ENCODE measurements at regions not wholly inside any gene's neighbourhood (a gene's known extent, or its start where the extent isn't known, plus 50 kb on each side); places are given as distances from the start of the nearest gene placed in this dataset.

- no peak for DNase-seq (ENCODE audit: low read depth in 2 of 2)
Observed at GRCh38 chr3:30069056-30069455, 537.3 kb upstream of the TGFBR2 start.

DNA sequence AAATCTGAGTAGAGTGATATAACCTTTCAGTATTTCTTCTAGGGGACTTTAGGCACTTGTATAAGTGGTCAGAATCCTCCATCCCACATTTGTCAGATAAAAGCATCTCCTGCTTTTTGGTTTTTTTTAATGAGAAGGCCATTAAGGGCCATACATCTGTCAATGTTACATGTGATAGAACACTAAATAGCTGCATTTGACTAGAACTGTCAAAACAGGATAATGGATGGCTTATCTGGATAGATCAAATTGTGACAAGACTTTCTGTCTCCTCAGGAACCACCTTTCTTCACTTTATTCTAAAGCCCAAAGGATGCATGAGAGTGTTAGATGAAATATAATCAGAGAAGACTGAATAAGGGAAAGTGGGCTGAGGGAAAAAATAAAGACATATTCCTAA lies 533.4 kb upstream of the TGFBR2 start:
- DNase-seq (ENCODE audit: low read depth in 2 of 2) = no peak

DNA sequence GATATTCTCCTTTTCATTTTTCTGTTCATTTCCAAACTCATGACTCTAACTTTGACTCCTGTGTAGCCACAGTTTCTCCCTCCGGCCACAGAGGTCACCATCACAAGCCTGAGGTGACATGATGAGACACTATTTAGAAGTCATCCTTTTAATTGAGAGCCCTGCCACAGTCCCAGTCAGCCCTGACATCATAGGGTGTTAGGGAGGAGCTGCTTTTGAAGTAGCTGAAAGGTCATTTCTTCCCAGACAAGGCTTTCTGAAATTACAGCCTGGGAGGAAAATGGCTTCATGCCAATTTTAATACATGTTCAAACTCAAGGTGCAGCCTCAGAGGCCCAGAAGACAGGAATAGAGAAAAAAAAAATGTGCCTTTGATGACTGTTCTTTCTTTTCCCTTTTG lies 532.8 kb upstream of the TGFBR2 start:
- no peak for DNase-seq (ENCODE audit: low read depth in 2 of 2)

GRCh38 chr3:30075514-30075913 lies 530.9 kb upstream of the TGFBR2 start:
- no peak for DNase-seq (ENCODE audit: low read depth in 2 of 2)

GRCh38 chr3:30076899-30077298 lies 529.5 kb upstream of the TGFBR2 start:
- DNase-seq (ENCODE audit: low read depth in 2 of 2) = no peak

DNA sequence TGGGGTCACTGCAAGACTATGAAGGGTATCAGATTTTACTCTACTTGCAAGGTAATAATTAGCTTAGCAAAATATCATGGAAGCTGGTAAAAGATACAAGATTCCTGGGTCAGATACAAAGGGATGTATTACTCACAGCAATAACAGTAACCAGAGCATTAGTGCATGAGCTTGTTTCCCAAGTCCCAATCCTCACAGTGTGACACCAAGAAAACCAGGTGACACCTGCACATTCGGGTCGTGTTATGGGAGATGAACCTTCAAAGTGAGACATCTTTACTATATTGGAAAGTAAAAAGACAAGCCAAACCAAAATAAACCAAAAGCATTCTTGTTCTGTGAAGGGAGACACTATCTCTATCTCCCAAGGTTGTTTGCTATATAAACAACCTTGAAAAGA lies 528.7 kb upstream of the TGFBR2 start:
- DNase-seq (ENCODE audit: low read depth in 2 of 2) = no peak

- no peak for DNase-seq (ENCODE audit: low read depth in 2 of 2)
Observed at GRCh38 chr3:30078736-30079135, 527.7 kb upstream of the TGFBR2 start.

DNA sequence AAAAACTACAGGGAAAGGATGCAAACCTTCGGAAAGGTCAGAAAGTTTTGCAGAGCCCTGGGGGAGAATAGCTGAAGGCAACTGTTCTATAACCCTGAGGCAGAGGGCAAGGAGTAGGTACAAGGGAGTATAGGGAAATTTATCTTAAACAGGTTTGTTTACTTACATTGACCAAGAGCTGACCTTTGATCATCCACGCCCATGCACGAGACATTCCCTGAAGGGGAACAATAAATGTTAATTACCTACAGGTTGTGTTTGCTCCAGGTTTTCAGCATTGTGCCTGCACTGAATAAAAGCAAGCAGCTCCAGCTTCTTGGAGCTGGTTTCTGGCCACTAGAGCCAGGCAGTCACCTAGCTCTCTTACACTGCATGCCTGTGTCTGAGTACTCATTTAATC lies 524.5 kb upstream of the TGFBR2 start:
- DNase-seq (ENCODE audit: low read depth in 2 of 2) = no peak

- DNase-seq (ENCODE audit: low read depth in 2 of 2) = no peak
Observed at GRCh38 chr3:30082652-30083051, 523.7 kb upstream of the TGFBR2 start.

DNA sequence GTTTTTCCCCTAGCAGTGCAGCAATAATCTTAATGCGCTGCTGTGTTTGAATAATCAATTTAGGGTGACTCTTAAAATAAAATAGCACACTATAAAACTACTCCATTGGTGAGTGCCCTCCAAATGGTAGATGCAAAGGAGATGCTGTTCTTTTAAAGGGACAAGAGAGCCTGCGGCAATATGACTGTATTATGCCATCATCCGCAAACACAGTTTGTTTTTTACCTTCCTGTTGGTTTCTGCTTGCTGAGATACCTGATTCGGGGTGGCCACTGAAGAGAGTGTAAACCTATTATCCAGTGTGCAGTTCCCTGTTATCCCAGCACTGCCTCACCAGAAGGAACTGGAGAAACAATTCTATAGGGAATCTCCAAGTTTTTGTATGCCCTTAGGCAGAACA lies 523.1 kb upstream of the TGFBR2 start:
- no peak for DNase-seq (ENCODE audit: low read depth in 2 of 2)

GRCh38 chr3:30084316-30084715 lies 522.1 kb upstream of the TGFBR2 start:
- no peak for DNase-seq (ENCODE audit: low read depth in 2 of 2)

GRCh38 chr3:30084971-30085403 lies 521.4 kb upstream of the TGFBR2 start:
- DNase-seq (ENCODE audit: low read depth in 2 of 2) = no peak

DNA sequence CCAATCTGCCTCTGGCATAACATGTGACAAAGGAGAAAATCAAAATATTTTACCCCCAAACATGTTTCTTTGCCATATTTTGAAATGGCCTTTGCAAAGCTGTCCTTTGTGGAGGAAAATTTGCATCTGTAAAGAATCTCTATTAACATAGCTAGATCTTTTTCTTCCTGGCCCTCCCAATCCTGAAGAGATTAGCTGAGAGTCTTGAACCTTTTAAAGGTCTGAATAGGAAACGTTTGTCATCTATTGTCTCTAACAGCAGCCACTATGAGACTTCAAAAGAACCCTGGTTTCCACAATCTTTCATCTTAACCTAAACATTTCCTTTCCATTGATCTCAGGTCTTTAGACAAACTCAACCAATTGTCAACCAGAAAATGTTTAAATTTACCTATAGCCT lies 520.9 kb upstream of the TGFBR2 start:
- no peak for DNase-seq (ENCODE audit: low read depth in 2 of 2)

GRCh38 chr3:30091686-30092085 lies 514.7 kb upstream of the TGFBR2 start:
- no peak for DNase-seq (ENCODE audit: low read depth in 2 of 2)

DNA sequence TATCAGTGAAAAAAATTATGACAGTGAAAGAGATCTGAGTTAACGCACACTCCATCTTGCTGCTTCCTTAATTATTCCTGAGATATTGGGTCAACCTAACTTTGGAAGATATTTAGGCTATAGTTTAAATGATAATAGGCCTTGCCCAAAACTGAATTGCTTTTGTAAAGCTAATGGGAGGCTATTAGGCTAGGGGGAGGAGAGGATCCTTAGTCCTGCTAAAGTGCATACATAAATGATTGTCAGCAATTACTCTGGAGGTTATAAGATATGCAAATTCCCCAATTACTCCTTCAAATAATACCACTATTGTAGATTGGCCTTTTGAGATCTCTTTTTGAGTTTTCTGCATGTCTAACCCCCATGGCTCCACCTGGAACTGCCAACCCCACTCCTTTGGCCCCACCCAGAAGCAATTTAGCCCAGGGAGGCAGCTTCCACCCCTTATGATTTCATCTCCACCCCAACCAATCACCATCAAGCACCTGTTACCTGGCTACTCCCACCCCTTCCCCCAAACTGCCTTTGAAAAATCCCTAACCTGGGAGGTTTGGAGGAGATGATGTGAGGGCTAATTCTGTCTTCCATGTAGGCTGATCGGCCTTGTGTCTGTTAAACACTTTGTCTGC lies 509.3 kb upstream of the TGFBR2 start:
- DNase-seq (ENCODE audit: low read depth in 2 of 2) = no peak

- no peak for DNase-seq (ENCODE audit: low read depth in 2 of 2)
Observed at GRCh38 chr3:30098243-30098642, 508.2 kb upstream of the TGFBR2 start.

DNA sequence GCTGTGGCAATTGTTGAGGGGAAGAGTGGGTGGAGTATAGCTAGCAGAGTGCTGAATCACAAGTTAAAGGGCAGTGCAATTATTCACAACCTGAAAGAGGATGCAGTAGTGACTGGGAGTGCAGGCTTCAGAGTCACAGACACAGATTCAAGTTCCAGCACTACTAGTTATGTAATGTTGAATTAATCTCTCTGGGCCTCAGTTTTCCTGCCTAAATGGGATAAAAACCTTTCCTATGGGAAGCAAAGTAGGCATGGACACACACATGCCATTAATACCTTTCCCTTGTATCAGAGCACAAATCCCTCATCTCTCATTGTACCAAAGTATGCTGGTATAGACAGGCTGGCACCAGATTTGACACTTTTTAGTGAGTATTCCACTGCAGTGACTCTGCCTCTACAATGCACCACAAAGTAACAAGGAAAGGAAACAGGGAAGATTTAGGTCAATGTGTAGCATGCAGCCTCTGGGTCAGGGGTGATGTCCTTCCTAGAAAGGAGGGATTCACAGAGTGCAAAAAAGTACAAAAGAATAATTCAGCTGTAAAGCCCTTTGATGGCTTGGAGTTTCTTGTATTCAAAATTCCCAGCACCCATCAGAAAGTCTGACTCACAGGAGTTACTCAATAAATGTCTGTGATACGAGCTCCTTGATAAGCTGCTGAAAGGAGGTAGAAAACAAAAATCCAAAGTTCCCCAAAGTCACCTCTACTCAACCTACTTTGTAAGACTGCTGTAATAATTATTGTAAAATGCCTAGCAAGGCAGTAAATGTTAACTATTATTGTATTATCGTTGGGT lies 507.5 kb upstream of the TGFBR2 start:
- no peak for DNase-seq (ENCODE audit: low read depth in 2 of 2)

- DNase-seq (ENCODE audit: low read depth in 2 of 2) = no peak
Observed at GRCh38 chr3:30102356-30102755, 504.0 kb upstream of the TGFBR2 start.

DNA sequence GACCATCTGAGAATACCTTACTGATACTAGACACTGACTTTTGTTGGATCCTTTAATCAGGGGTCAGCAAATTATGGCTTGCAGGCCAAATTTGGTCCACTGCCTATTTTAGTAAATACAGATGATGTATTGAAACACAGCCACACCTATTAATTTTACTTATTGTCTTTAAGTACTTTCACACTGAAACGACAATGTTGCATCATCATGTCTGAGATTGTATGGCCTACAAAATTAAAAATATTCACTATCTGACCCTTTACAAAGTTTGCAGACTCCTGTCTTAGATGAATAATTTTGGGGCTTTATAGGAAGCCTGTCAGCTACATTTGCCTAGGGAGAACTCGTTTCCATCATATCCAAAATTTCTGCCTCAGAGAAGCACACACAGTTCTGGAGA lies 503.2 kb upstream of the TGFBR2 start:
- no peak for DNase-seq (ENCODE audit: low read depth in 2 of 2)

- no peak for DNase-seq (ENCODE audit: low read depth in 2 of 2)
Observed at GRCh38 chr3:30107531-30107930, 498.9 kb upstream of the TGFBR2 start.

DNA sequence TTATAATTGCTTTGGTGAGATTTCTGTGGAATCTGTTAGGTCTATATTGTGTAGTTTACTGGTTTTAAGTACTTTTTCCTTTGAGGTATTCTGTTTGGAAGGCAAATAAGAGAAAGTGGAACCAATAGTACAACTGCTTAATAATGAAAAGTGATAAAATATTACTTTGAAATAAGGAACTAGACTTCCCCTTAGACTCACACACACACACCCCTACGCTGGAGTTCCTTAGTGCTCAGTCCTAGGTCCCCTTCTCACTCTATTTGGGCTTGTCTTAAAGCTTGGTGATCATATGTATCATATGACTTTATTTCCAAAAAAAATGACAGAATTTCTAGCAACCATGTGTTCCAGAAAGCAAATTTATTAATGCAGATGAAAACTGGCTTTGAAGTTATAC lies 494.0 kb upstream of the TGFBR2 start:
- DNase-seq (ENCODE audit: low read depth in 2 of 2) = no peak

DNA sequence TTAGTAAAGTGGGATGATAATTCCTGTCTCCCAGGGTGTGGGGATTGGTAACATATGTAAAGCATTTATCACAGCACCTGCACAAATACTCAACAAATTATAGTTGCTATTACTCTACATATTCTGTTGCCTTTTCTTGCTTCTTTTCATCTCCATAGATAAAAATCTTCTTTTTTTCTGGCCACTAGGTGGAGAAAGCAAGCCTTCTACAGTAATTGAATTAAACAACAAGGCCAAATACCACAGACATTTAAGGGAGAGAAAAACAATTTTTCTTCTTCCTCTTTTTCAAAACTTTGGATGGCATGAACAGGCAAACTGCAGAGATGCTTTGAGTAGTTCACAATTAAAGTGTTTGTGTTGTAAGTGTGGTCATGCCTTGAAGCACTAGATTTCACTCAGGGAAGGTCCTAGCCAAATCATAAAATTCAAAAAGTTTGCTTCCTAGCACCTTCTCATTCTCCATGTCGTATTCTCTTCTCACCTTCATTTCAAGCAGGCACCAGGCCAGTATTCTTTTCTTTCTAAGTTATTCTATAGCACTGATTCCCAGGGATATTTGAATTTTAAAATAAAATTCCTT lies 493.4 kb upstream of the TGFBR2 start:
- DNase-seq (ENCODE audit: low read depth in 2 of 2) = no peak

DNA sequence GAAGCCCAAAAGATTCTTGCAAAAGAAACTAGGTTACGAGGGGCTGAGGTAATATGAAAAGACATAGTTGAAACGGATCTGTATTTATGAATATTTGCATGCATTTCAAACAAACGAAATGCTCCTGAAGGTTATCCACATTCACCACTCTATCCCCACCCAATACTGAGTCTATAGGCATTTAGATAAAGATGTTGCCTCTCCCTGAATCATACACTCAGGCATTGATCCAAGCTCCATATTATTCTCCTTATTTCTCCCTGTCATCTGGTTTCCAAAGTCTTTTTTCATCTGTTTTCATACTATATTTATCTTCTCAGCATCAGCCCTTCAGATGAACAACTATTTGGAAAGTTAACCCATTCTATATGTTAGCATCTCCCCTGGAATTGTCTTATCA lies 492.5 kb upstream of the TGFBR2 start:
- DNase-seq (ENCODE audit: low read depth in 2 of 2) = no peak

Measured in activated CD8-positive, alpha-beta memory T cell treated with anti-CD3 and anti-CD28 coated beads for 4 hours (primary cell).